Uterus (tissue), 3 donors: ENCODE measurements at regions not wholly inside any gene's neighbourhood (a gene's known extent, or its start where the extent isn't known, plus 50 kb on each side); places are given as distances from the start of the nearest gene placed in this dataset.
"Not testable (repeated sequence)": the region's sequence is repeated elsewhere in the genome, so short reads cannot be mapped to it uniquely, and the experiment has no call there.

Experiments used
- DNase-seq, 2 donors: peaks; one replicate each; pipeline ENCODE4 v3.0.0-alpha.2; 2019 to 2020
- H3K27ac ChIP-seq, 2 donors: fragments of 200-600 bp; sonication (generic); 1 replicate in 1 of 2; 2 replicates in 1 of 2; pipeline ENCODE4 v1.5.1; 2016 to 2018
- H3K27me3 ChIP-seq, 2 donors: fragments of 200-600 bp; sonication (generic); one replicate each; pipeline ENCODE4 v1.5.1; 2018 to 2019; ENCODE audit warnings: control low read depth in 1 of 2
- H3K36me3 ChIP-seq, 2 donors: fragments of 200-600 bp; sonication (generic); one replicate each; pipeline ENCODE4 v1.5.1; 2019; ENCODE audit warnings: control low read depth in 1 of 2
- H3K4me1 ChIP-seq, 2 donors: fragments of 200-600 bp; sonication (generic); one replicate each; pipeline ENCODE4 v1.5.1; 2018 to 2019; ENCODE audit warnings: control low read depth in 1 of 2
- H3K4me3 ChIP-seq, 2 donors: fragments of 200-600 bp; sonication (generic); 1 replicate in 1 of 2; 2 replicates in 1 of 2; pipeline ENCODE4 v1.5.1; 2018 to 2019; ENCODE audit warnings: mild to moderate bottlenecking in 1 of 2
- H3K9me3 ChIP-seq, 2 donors: fragments of 200-600 bp; sonication (generic); one replicate each; pipeline ENCODE4 v1.5.1; 2019; ENCODE audit warnings: control low read depth in 1 of 2
- CTCF ChIP-seq, 4 experiments: fragments of 200-600 bp in 2 of 4; fragments of 450-650 bp in 2 of 4; sonication (generic) in 2 of 4; IDR thresholded peaks; one replicate each; pipeline ENCODE4 v1.5.1; 2016 to 2019; ENCODE audit warnings: antibody characterized with exemption in 4 of 4, mild to moderate bottlenecking in 2 of 4, moderate library complexity in 1 of 4
- POLR2A ChIP-seq, 2 donors: fragments of 450-650 bp; IDR thresholded peaks; one replicate each; pipeline ENCODE4 v1.6.1; 2016; ENCODE audit warnings: antibody characterized with exemption in 2 of 2, mild to moderate bottlenecking in 1 of 2, moderate library complexity in 1 of 2
- intact Hi-C: fragments of 100-400 bp; cut with DNase I; formaldehyde crosslinking; loops from one replicate; pipeline ENCODE4 v1.15.1; 2023; ENCODE audit warnings: low total_unique reads
- donor health status: DM: yes; HTN: yes; CAD: no.

GRCh38 chr4:129264008-129264657 lies 168.2 kb downstream of the C4orf33 start:
- Histone ChIP-seq H3K4me3 (no peak overlapping the region), H3K9me3 (no peaks in the 10 kb centered on the region), H3K4me1 (no peaks in the 10 kb centered on the region), H3K27me3 (no peaks in the 10 kb centered on the region), H3K36me3 (no peaks in the 10 kb centered on the region), H3K27ac (no peak overlapping the region)
- TF ChIP-seq CTCF (IDR thresholded peaks at IDR 0.05) (no peak), POLR2A (IDR thresholded peaks at IDR 0.05) (no peak)
- no peak for DNase-seq
- intact Hi-C loops: no loop called here

- H3K36me3 ChIP-seq: no peaks in the 10 kb centered on the region
- no peaks in the 10 kb centered on the region for H3K4me1 ChIP-seq
- no peak overlapping the region for H3K4me3 ChIP-seq
- DNase-seq: no peak
- no peaks in the 10 kb centered on the region for H3K27me3 ChIP-seq
- TF ChIP-seq CTCF (IDR thresholded peaks at IDR 0.05): no peak
- no peak for TF ChIP-seq POLR2A (IDR thresholded peaks at IDR 0.05)
- no peak overlapping the region for H3K27ac ChIP-seq
- H3K9me3 ChIP-seq: no peaks in the 10 kb centered on the region
- intact Hi-C loops: no loop called here
Observed at GRCh38 chr4:129278868-129279267, 182.9 kb downstream of the C4orf33 start.

GRCh38 chr4:129282293-129282692 lies 186.3 kb downstream of the C4orf33 start:
- DNase-seq: no peak
- no peaks in the 10 kb centered on the region for H3K27me3 ChIP-seq
- TF ChIP-seq POLR2A (IDR thresholded peaks at IDR 0.05): no peak
- no peak for TF ChIP-seq CTCF (IDR thresholded peaks at IDR 0.05)

GRCh38 chr4:129292194-129292593 lies 196.2 kb downstream of the C4orf33 start:
- H3K4me3 ChIP-seq, H3K36me3 ChIP-seq, H3K27me3 ChIP-seq, intact Hi-C loops, H3K4me1 ChIP-seq, DNase-seq, H3K9me3 ChIP-seq, H3K27ac ChIP-seq: not testable (repeated sequence)

More at GRCh38 chr4:129282293-129282692, 186.3 kb downstream of the C4orf33 start:
- Histone ChIP-seq H3K4me1 (no peaks in the 10 kb centered on the region), H3K36me3 (no peaks in the 10 kb centered on the region), H3K4me3 (no peak overlapping the region), H3K9me3 (no peaks in the 10 kb centered on the region), H3K27ac (no peak overlapping the region)
- intact Hi-C loops: no loop called here

- no peaks in the 10 kb centered on the region for H3K9me3 ChIP-seq
- H3K27ac ChIP-seq: no peak overlapping the region
- H3K4me1 ChIP-seq: no peaks in the 10 kb centered on the region
- H3K4me3 ChIP-seq: no peak overlapping the region
- DNase-seq: no peak
- TF ChIP-seq CTCF (IDR thresholded peaks at IDR 0.05): no peak
- no peak for TF ChIP-seq POLR2A (IDR thresholded peaks at IDR 0.05)
- H3K27me3 ChIP-seq: no peaks in the 10 kb centered on the region
- no peaks in the 10 kb centered on the region for H3K36me3 ChIP-seq
- intact Hi-C loops: no loop called here
Observed at GRCh38 chr4:129314781-129315180, 218.8 kb downstream of the C4orf33 start.

- H3K9me3 ChIP-seq: no peaks in the 10 kb centered on the region
- no peaks in the 10 kb centered on the region for H3K36me3 ChIP-seq
- H3K27me3 ChIP-seq: no peaks in the 10 kb centered on the region
- TF ChIP-seq CTCF (IDR thresholded peaks at IDR 0.05) (no peak), POLR2A (IDR thresholded peaks at IDR 0.05) (no peak)
- no peak overlapping the region for H3K4me3 ChIP-seq
- H3K27ac ChIP-seq: no peak overlapping the region
- no peak for DNase-seq
- intact Hi-C loops: no loop called here
- no peaks in the 10 kb centered on the region for H3K4me1 ChIP-seq
Observed at GRCh38 chr4:129322920-129323319, 227.0 kb downstream of the C4orf33 start.
